SK-N-MC (cell line): ENCODE measurements at regions not wholly inside any gene's neighbourhood (a gene's known extent, or its start where the extent isn't known, plus 50 kb on each side); places are given as distances from the start of the nearest gene placed in this dataset.

Experiments
- EZH2 ChIP-seq: fragments of 200-600 bp; sonication (generic); IDR thresholded peaks from one replicate; pipeline ENCODE4 v1.6.1; 2017; ENCODE audit warnings: antibody characterized with exemption
- FOXP2 ChIP-seq: optimal IDR thresholded peaks from 2 replicates; pipeline ENCODE3; 2011; ENCODE audit warnings: mild to moderate bottlenecking, moderate library complexity; ENCODE audit not compliant: insufficient read depth; ENCODE audit errors: extremely low read length, control extremely low read depth
- POLR2AphosphoS5 ChIP-seq: IDR thresholded peaks from 2 replicates; pipeline ENCODE4 v1.6.1; 2012; ENCODE audit warnings: mild to moderate bottlenecking, low read depth, low read length, borderline replicate concordance

- TF ChIP-seq EZH2 = no peak
- no peak for TF ChIP-seq POLR2AphosphoS5
- no peak for TF ChIP-seq FOXP2
These were observed 131.0 kb downstream of the MRM1 start for GRCh38 chr17:36732351-36732750.
